Peyer's patch (tissue), 4 donors: ENCODE measurements at regions not wholly inside any gene's neighbourhood (a gene's known extent, or its start where the extent isn't known, plus 50 kb on each side); places are given as distances from the start of the nearest gene placed in this dataset.

Experiments
- POLR2A ChIP-seq, 2 donors: fragments of 450-650 bp; IDR thresholded peaks; one replicate each; pipeline ENCODE4 v1.5.1; 2017; ENCODE audit warnings: antibody characterized with exemption in 2 of 2, mild to moderate bottlenecking in 2 of 2, moderate library complexity in 2 of 2
- TF ChIP-seq, protein P1 (sequence below), 6 experiments: fragments of 450-650 bp in 4 of 6; fragments of 200-600 bp in 2 of 6; sonication (generic) in 1 of 6; IDR thresholded peaks; one replicate each; pipeline ENCODE4 v1.5.1; 2017 to 2019; ENCODE audit warnings: antibody characterized with exemption in 6 of 6, mild to moderate bottlenecking in 3 of 6, moderate library complexity in 1 of 6

DNA sequence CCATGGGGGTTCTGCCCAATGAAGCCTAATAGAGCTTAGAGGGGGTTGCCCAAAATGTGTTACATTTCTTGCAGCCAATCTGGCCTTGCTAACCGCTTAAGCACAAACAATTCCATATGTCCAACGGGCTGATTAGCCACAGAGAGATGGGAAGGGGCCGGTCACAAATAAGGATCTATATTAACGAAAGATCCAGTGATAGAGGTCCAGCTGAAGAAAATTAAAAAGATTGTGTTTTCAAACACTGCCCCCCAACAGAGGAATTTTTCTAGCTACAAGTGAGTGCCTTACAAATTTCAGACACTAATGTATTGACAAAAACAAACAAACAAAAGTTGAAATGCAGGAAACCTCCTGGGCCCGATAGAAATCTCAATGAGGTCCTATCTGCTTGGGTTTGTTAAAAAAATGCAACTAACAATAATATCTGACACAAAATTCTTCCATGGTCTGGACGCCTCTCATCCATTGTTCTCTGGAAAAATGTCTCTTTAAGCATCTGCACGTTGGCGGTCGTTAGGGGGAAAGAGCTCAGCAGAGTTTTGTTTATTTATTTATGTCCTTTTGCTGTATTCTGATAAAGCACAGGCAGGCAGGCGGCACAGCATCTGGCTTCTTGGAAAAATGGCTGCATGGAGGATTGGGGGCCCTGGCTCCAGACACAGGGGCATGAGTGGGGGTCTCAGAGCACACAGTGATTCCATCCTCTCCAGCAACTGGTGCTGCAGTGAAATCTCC, 402.0 kb downstream of the RPS24 start:
- TF ChIP-seq, protein P1, sequence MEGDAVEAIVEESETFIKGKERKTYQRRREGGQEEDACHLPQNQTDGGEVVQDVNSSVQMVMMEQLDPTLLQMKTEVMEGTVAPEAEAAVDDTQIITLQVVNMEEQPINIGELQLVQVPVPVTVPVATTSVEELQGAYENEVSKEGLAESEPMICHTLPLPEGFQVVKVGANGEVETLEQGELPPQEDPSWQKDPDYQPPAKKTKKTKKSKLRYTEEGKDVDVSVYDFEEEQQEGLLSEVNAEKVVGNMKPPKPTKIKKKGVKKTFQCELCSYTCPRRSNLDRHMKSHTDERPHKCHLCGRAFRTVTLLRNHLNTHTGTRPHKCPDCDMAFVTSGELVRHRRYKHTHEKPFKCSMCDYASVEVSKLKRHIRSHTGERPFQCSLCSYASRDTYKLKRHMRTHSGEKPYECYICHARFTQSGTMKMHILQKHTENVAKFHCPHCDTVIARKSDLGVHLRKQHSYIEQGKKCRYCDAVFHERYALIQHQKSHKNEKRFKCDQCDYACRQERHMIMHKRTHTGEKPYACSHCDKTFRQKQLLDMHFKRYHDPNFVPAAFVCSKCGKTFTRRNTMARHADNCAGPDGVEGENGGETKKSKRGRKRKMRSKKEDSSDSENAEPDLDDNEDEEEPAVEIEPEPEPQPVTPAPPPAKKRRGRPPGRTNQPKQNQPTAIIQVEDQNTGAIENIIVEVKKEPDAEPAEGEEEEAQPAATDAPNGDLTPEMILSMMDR (IDR thresholded peaks at IDR 0.05) = no peak
- TF ChIP-seq POLR2A (IDR thresholded peaks at IDR 0.05) = no peak
